NCI-H128 (cell line): ENCODE measurements at regions not wholly inside any gene's neighbourhood (a gene's known extent, or its start where the extent isn't known, plus 50 kb on each side); places are given as distances from the start of the nearest gene placed in this dataset.

ENCODE experiments used
- DNase-seq: peaks from one replicate; lab custom pipeline; 2025; ENCODE audit not compliant: unreplicated experiment; lab: John Stamatoyannopoulos, UW

DNA sequence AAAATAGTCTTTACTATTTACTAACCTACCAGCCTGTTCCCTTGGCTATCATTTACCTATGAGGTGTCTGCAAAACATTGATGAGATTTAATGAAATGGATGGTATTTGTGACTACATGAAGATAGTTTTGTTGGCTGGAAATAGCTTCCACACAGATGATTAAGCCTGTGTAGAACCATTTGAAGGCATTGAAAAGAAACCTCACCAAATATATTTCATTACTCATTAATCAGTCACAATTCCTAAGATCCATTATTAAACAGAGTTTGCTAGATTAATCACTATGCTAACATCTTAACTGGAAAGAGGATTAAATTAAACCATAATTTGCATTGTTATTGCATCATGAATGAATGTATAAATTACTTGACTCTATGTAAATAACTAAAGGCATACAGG lies 560.3 kb downstream of the BMP2 start:
- DNase-seq: no peak

- DNase-seq: no peak
Measured at GRCh38 chr20:7330850-7331249, 563.4 kb downstream of the BMP2 start.

- no peak for DNase-seq
Measured at GRCh38 chr20:7332169-7332568, 564.7 kb downstream of the BMP2 start.

DNA sequence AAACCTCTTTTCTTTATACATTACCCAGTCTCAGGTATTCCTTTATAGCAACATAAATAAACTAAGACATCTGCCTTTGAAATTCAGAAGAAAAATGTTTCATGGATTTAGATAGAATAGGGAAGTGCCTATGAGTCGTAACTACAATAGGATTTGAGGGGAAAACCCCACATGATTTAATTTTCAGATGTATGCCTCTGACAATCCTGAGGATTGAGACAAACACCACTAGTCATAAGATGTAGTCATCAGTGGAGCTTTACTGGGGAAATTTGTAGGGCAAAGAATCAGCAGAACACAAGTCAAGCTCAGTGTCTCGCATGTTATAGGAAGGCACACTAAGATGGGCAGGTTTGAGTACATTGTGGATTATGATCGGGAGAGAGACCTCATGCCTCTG lies 566.4 kb downstream of the BMP2 start:
- DNase-seq: no peak

DNA sequence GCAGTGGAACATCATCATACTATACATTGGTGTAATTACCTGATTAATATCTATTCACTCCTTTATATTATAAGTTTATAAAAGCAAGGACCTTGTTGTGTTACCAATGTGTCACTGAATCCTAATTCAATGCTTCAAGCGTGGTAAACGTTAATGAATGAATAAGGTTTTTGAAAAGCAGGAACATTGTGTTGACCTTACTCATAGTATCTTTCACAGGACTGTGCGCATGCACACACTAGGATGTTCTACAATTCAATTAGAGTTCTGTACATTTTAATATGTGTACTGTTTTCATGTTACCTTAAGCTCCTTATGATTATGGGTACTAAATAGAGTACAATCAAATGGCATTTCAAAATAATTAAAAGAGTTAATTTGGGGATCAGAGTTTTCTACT lies 578.5 kb downstream of the BMP2 start:
- no peak for DNase-seq

- no peak for DNase-seq
Measured at GRCh38 chr20:7346562-7346961, 579.1 kb downstream of the BMP2 start.

DNA sequence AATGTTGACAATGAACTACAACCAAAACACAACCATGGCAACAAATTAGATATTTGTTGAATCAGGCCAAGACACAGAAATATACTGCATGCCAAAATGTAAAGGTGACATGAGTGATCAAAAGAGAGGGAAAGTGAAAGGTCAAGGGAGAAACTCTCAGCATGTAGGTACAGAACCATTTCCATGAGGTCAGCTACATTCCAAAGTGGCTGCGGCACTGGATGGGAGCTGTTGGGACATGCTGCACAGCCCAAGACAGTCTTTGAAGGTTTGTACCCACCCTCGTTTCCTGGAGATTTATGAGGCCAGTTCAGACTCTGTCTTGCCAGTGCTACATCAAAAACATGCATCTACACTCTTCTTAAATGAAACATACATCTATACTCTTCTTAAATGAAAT lies 579.9 kb downstream of the BMP2 start:
- no peak for DNase-seq

- no peak for DNase-seq
Measured at GRCh38 chr20:7348253-7348652, 580.8 kb downstream of the BMP2 start.

DNA sequence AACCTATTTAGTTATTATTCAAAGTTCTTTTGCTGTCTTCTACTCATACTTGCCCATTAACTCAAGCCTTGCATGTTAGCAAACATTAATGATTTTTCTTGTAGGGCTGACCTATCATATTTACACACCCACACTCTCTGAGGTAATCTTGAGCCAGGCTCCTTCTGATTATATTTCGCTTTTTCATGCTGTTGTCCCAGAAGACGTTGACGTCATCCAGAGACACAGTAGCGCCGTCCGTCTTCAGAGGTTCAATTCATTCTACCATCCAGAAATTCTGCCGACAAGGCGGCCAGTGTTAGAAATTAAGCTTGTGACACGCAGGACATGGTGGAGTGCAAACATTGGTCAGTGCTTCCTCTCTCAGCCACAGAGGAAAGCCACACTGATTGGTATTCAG lies 584.7 kb downstream of the BMP2 start:
- DNase-seq: no peak

DNA sequence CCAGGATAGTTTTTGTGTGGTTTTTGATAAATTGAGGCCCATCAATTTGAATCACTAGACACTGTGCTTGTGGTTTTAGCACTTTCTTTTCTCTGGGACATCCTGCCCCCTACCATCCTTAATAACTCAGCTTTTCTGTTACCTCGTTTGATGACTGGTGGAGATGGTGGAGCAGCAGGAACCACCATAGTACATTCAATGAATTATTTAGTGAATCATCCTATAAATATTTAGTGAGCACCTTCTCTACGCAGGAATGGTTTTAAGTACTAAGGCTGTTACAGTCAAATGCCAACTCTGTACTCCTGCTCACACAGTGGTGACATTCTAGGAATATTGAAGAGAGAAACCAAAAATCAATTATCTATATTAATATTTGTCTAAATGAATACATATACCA lies 585.2 kb downstream of the HAO1 start:
- DNase-seq: no peak

DNA sequence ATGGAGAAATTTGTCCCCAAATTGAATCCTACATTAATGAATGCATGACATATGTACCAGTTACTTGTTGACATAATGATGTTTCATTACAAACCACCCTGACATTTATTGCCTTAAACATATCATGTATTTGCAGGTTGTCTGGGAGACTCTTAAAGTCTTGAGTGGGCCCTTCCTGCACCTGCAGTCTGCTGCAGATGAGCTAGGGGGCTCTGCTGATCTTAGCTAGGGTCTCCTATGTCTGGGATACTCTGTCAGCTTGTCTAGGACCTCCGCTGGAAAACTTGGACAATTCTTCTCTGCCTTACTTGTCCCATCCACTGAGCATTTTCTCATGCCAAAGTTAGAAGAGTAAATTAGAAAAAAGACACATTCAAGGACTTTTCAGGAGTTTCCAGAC lies 581.6 kb downstream of the HAO1 start:
- no peak for DNase-seq

DNA sequence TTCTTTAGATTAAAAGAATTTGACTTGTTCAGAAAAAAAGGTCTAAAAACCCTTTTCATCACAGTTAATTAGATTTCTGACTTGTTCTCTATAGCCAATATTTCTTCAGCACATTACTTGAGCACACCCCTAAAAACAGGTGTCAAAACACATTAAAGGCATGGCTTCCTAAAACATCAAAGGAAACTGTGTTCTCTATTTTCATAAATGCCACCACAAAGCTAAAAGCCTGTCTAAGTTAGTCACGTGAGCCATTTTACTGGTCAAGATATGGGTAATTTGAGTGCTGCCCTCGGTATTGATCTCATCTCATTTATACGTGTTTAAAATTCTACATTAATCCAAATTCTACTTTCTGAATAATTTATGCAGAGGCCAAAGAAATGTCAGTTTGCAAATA lies 580.5 kb downstream of the HAO1 start:
- DNase-seq: no peak

- DNase-seq: no peak
Measured at GRCh38 chr20:7361321-7361720, 578.9 kb downstream of the HAO1 start.

GRCh38 chr20:7361931-7362330 lies 578.3 kb downstream of the HAO1 start:
- no peak for DNase-seq

GRCh38 chr20:7362601-7363000 lies 577.7 kb downstream of the HAO1 start:
- no peak for DNase-seq

DNA sequence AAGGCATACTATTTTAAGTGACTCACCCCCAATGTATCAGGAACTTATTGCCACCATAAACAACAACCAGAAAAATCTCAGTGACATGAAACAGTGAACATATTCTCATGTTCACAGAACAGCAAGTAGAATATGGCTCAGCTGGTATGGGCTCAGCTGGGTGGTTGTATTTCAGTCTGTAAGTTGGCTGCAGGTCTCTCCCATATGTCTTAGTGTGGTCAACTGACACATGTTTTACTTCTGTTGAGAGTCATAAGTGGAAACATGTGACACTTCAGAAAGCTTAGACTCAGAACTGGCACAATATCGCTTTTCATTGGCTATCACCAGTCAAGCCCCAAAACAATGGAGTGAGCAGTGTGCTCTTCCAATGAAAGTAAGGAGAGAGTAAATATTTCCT lies 574.1 kb downstream of the HAO1 start:
- DNase-seq: no peak

- no peak for DNase-seq
Measured at GRCh38 chr20:7371518-7372163, 568.6 kb downstream of the HAO1 start.

DNA sequence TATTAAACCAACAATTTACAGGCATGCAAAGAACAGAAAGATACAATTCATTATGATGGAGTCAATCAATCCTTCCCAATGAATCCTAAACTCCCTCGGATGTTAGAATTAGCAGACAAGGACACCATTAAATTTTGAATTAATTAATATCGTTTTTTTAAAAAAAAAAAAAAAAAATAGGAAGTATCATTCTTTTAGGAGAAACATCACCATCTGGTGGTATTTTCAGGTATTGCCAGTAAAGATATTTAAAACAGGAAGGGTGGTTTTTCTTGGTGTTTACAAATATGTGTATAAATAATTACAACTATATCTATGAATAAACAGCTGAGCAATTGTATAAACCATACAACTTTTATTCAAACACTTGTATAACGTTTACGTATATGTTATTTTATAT lies 564.4 kb downstream of the HAO1 start:
- DNase-seq: no peak

- DNase-seq: no peak
Measured at GRCh38 chr20:7378864-7379605, 561.2 kb downstream of the HAO1 start.

GRCh38 chr20:7379621-7380220 lies 560.5 kb downstream of the HAO1 start:
- DNase-seq: no peak

DNA sequence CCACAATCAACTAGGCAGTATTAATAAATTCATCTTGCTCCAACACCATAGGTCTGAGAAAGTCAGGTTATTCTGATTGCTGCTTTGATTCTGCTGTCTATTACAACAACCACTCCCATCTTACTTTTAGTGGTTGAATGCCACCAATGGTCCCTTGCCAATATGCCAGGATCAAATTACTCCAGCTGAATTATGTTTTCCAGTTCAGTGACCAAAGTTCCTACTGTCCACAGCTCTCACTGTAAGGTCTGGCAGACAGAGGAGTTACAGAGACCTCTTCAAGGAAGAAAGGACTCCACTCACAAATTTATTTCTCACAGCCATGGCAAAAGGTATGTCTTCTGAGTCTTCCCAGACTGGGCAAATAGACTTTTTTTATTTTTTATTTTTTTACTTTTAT lies 557.0 kb downstream of the HAO1 start:
- no peak for DNase-seq

DNA sequence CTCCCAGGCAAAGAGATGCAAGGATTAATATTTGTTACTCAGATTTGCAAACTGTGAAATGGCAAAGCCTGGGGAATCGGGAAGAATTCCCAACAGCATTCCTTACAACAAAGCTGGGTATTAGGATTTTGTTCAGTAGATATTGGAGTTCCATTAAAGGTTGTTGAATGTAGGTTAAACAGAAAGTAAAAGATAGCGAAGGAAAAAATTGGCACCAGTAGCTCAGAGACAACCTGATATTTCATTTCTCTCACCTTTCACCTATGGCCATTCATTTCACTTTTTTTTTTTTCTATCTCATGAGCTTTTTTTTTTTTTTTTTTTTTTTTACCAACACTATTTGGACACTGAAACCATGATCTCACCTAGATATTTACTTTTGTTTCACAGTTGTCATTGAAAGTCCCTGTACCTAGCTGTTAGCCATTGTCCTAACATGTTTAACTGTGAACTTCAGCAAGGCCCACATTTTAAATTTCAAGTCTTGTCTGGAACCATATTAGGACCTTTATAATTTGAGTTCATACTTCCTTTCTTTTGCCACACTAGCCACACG lies 552.5 kb downstream of the HAO1 start:
- no peak for DNase-seq
